H9 (cell line): ENCODE measurements at regions not wholly inside any gene's neighbourhood (a gene's known extent, or its start where the extent isn't known, plus 50 kb on each side); places are given as distances from the start of the nearest gene placed in this dataset.

Source experiments
- DNase-seq: peaks from one replicate; pipeline ENCODE4 v3.0.0-alpha.2; 2017
- H2AFZ ChIP-seq: one replicate; pipeline ENCODE4 v1.6.1; 2013; ENCODE audit warnings: mild to moderate bottlenecking, low read length, control low read depth, moderate library complexity
- H2AK5ac ChIP-seq: 2 replicates; pipeline ENCODE4 v1.6.1; 2013; ENCODE audit warnings: low read length, control low read depth, mixed read lengths; ENCODE audit not compliant: insufficient read length
- H2BK120ac ChIP-seq: one replicate; pipeline ENCODE4 v1.6.1; 2013; ENCODE audit warnings: low read depth, mild to moderate bottlenecking, low read length, control low read depth, inconsistent platforms; ENCODE audit not compliant: poor library complexity, severe bottlenecking
- H2BK12ac ChIP-seq: 2 replicates; pipeline ENCODE4 v1.6.1; 2013; ENCODE audit warnings: low read length, control low read depth, mixed read lengths, low read depth; ENCODE audit not compliant: insufficient read length
- H2BK15ac ChIP-seq: 2 replicates; pipeline ENCODE4 v1.6.1; 2013; ENCODE audit warnings: low read depth, low read length, control low read depth
- H2BK20ac ChIP-seq: one replicate; pipeline ENCODE4 v1.6.1; 2013; ENCODE audit warnings: low read depth, mild to moderate bottlenecking, low read length, control low read depth, inconsistent platforms; ENCODE audit not compliant: poor library complexity, severe bottlenecking
- H2BK5ac ChIP-seq: 2 replicates; pipeline ENCODE4 v1.6.1; 2013; ENCODE audit warnings: low read length, control low read depth, mixed read lengths; ENCODE audit not compliant: insufficient read length
- H3K14ac ChIP-seq: 2 replicates; pipeline ENCODE4 v1.6.1; 2013; ENCODE audit warnings: low read length, control low read depth; ENCODE audit not compliant: insufficient read depth
- H3K18ac ChIP-seq: 2 replicates; pipeline ENCODE4 v1.6.1; 2013; ENCODE audit warnings: low read depth, mild to moderate bottlenecking, mixed read lengths, low read length, control low read depth; ENCODE audit not compliant: insufficient read length
- H3K23ac ChIP-seq: 2 replicates; pipeline ENCODE4 v1.6.1; 2013; ENCODE audit warnings: low read length, control low read depth, mixed read lengths, low read depth; ENCODE audit not compliant: insufficient read length
- H3K23me2 ChIP-seq: 2 replicates; pipeline ENCODE4 v1.6.1; 2013; ENCODE audit warnings: low read depth, mild to moderate bottlenecking, mixed read lengths, low read length, control low read depth; ENCODE audit not compliant: insufficient read length, poor library complexity, severe bottlenecking
- H3K27ac ChIP-seq: 2 replicates; pipeline ENCODE4 v1.5.1; 2013; ENCODE audit warnings: low read length, control low read depth, mixed read lengths, low read depth; ENCODE audit not compliant: insufficient read length
- H3K27me3 ChIP-seq: 2 replicates; pipeline ENCODE4 v1.6.1; 2013; ENCODE audit warnings: low read length, control low read depth, inconsistent platforms; ENCODE audit not compliant: insufficient read depth
- H3K4ac ChIP-seq: 2 replicates; pipeline ENCODE4 v1.6.1; 2013; ENCODE audit warnings: low read depth, mild to moderate bottlenecking, control low read depth, inconsistent platforms, low read length, moderate library complexity
- H3K4me1 ChIP-seq: 2 replicates; pipeline ENCODE4 v1.6.1; 2013; ENCODE audit warnings: low read length, control low read depth, inconsistent platforms; ENCODE audit not compliant: insufficient read depth
- H3K4me2 ChIP-seq: 2 replicates; pipeline ENCODE4 v1.6.1; 2013; ENCODE audit warnings: low read length, control low read depth, mixed read lengths; ENCODE audit not compliant: insufficient read length, insufficient read depth
- H3K56ac ChIP-seq: 2 replicates; pipeline ENCODE4 v1.6.1; 2013; ENCODE audit warnings: low read depth, mild to moderate bottlenecking, mixed read lengths, low read length, control low read depth; ENCODE audit not compliant: insufficient read length
- H3K79me1 ChIP-seq: 2 replicates; pipeline ENCODE4 v1.6.1; 2013; ENCODE audit warnings: low read depth, mild to moderate bottlenecking, moderate library complexity, low read length, control low read depth, inconsistent platforms; ENCODE audit not compliant: insufficient read depth, poor library complexity, severe bottlenecking
- H3K79me2 ChIP-seq: 2 replicates; pipeline ENCODE4 v1.6.1; 2013; ENCODE audit warnings: low read length, control low read depth, inconsistent platforms; ENCODE audit not compliant: insufficient read depth
- H3K9ac ChIP-seq: 2 replicates; pipeline ENCODE4 v1.6.1; 2013; ENCODE audit warnings: low read length, control low read depth, mixed read lengths; ENCODE audit not compliant: insufficient read length; ENCODE audit errors: extremely low read depth
- H3K9me3 ChIP-seq: one replicate; pipeline ENCODE4 v1.6.1; 2013; ENCODE audit warnings: low read depth, low read length, inconsistent platforms; ENCODE audit not compliant: control insufficient read depth
- H3T11ph ChIP-seq: one replicate; pipeline ENCODE4 v1.6.1; 2013; ENCODE audit warnings: mild to moderate bottlenecking, low read length, control low read depth, inconsistent platforms
- H4K20me1 ChIP-seq: one replicate; pipeline ENCODE4 v1.6.1; 2013; ENCODE audit not compliant: control insufficient read depth, insufficient read length, insufficient read depth
- H4K5ac ChIP-seq: 2 replicates; pipeline ENCODE4 v1.6.1; 2013; ENCODE audit warnings: low read depth, mild to moderate bottlenecking, mixed read lengths, low read length, control low read depth; ENCODE audit not compliant: insufficient read length
- H4K8ac ChIP-seq: replicated peaks from 2 replicates; pipeline ENCODE4 v1.6.1; 2013; ENCODE audit warnings: low read length, control low read depth, mixed read lengths, low read depth; ENCODE audit not compliant: insufficient read length
- H4K91ac ChIP-seq: 2 replicates; pipeline ENCODE4 v1.6.1; 2013; ENCODE audit warnings: low read depth, mild to moderate bottlenecking, moderate library complexity, mixed read lengths, low read length, control low read depth; ENCODE audit not compliant: insufficient read length
- H3K27ac Mint-ChIP-seq, 3 experiments: 2 replicates in 2 of 3; 3 replicates in 1 of 3; pipeline ENCODE4 v1.8.0; 2020 to 2021; ENCODE audit warnings: mixed read lengths in 3 of 3, mild to moderate bottlenecking in 1 of 3, moderate library complexity in 1 of 3
- H3K27me3 Mint-ChIP-seq: 2 replicates; pipeline ENCODE4 v1.8.0; 2021; ENCODE audit warnings: low read depth, mild to moderate bottlenecking, moderate library complexity, mixed read lengths
- H3K36me3 Mint-ChIP-seq, 3 experiments: 2 replicates in 2 of 3; 3 replicates in 1 of 3; pipeline ENCODE4 v1.8.0; 2020 to 2021; ENCODE audit warnings: low read depth in 3 of 3, mixed read lengths in 3 of 3; ENCODE audit not compliant: insufficient read depth in 1 of 3
- H3K4me1 Mint-ChIP-seq, 2 experiments: 2 replicates each; pipeline ENCODE4 v1.8.0; 2020; ENCODE audit warnings: mixed read lengths in 2 of 2
- H3K4me3 Mint-ChIP-seq, 2 experiments: 2 replicates in 1 of 2; 3 replicates in 1 of 2; pipeline ENCODE4 v1.8.0; 2020 to 2021; ENCODE audit warnings: mild to moderate bottlenecking in 2 of 2, mixed read lengths in 2 of 2, moderate library complexity in 1 of 2
- H3K9me3 Mint-ChIP-seq, 2 experiments: 2 replicates in 1 of 2; 3 replicates in 1 of 2; pipeline ENCODE4 v1.8.0; 2020; ENCODE audit warnings: mild to moderate bottlenecking in 2 of 2, mixed read lengths in 2 of 2, moderate library complexity in 1 of 2
- WGBS: extraction: QIAGEN DNeasy Blood & Tissue Kit; methylation state at CpG from one replicate; pipeline ENCODE4 v1.1.7; 2013; ENCODE audit warnings: missing lambda C conversion rate, low lambda C conversion rate, mixed read lengths; ENCODE audit not compliant: insufficient read length; ENCODE audit errors: extremely low coverage; 5-methylcytosine and 5-hydroxymethylcytosine counted together
- TF ChIP-seq, protein P1 (sequence below): fragments of 200-600 bp; sonication (generic); conservative IDR thresholded peaks from 3 replicates; pipeline ENCODE4 v1.8.0; 2021; ENCODE audit warnings: antibody characterized with exemption, mild to moderate bottlenecking

DNA sequence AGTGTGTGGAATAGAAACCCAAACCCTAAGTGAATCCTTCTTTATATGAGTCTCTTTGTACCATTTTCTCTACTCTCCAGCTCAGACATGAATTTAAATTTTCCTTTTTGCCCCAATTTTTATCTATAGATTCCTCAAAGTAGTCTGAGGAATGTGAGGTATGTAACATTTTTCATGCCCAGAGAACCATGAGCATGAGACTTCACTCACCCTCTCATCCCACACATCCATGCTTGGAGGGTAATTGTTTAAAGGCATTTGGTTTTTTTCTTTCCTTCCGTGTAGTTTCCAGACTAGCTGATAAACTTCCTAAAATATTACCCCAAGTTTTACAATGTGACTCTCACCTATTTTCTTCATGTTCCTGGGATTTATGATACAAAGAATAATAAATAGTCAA is 2056.8 kb upstream of the CELF4 start:
- H3K14ac ChIP-seq, result no peak overlapping the region

More for the DNA sequence above, 2056.8 kb upstream of the CELF4 start:
- no peak overlapping the region for H2BK120ac ChIP-seq
- no peak overlapping the region for H2BK12ac ChIP-seq
- Mint-ChIP-seq H3K9me3 (peaks cover 3 to 12% of the 10 kb centered on the region in 2 experiments; a peak in 4 of 5 replicates), H3K27ac (peak overlapping the region in 1 of 3 experiments; percentile 21; a peak in 2 of 7 replicates), H3K4me1 (peaks cover 16 to 19% of the 10 kb centered on the region in 2 experiments), H3K27me3 (no peaks in the 10 kb centered on the region), H3K36me3 (peaks cover 7 to 10% (median 8%) of the 10 kb centered on the region in 3 experiments; a peak in 6 of 7 replicates), H3K4me3 (no peak overlapping the region)
- no peaks in the 10 kb centered on the region for H3K79me1 ChIP-seq
- no peak overlapping the region for H4K8ac ChIP-seq
- no peak overlapping the region for H2AFZ ChIP-seq
- no peaks in the 10 kb centered on the region for H3K9me3 ChIP-seq
- no peak for DNase-seq
- H3K23me2 ChIP-seq, result no peaks in the 10 kb centered on the region
- no peaks in the 10 kb centered on the region for H3K79me2 ChIP-seq
- no peak overlapping the region for H2BK5ac ChIP-seq
- no peaks in the 10 kb centered on the region for H3K27me3 ChIP-seq
- no peak overlapping the region for H2BK20ac ChIP-seq
- no peak overlapping the region for H3K23ac ChIP-seq
- H3T11ph ChIP-seq, result no peak overlapping the region
- H3K56ac ChIP-seq, result no peak overlapping the region
- H4K20me1 ChIP-seq, result no peaks in the 10 kb centered on the region
- H3K27ac ChIP-seq, result no peak overlapping the region
- no peaks in the 10 kb centered on the region; the same call in 1 of the 2 replicates for H3K4me1 ChIP-seq
- H3K18ac ChIP-seq, result no peak overlapping the region
- H2BK15ac ChIP-seq, result no peak overlapping the region
- H3K4ac ChIP-seq, result no peak overlapping the region
- H4K5ac ChIP-seq, result no peak overlapping the region
- no peak overlapping the region for H2AK5ac ChIP-seq
- H4K91ac ChIP-seq, result no peak overlapping the region
- no CpG with 5 or more reads among the region's 1 CpG for WGBS
- H3K9ac ChIP-seq, result no peak overlapping the region
- H3K4me2 ChIP-seq, result no peak overlapping the region
- TF ChIP-seq, protein P1, sequence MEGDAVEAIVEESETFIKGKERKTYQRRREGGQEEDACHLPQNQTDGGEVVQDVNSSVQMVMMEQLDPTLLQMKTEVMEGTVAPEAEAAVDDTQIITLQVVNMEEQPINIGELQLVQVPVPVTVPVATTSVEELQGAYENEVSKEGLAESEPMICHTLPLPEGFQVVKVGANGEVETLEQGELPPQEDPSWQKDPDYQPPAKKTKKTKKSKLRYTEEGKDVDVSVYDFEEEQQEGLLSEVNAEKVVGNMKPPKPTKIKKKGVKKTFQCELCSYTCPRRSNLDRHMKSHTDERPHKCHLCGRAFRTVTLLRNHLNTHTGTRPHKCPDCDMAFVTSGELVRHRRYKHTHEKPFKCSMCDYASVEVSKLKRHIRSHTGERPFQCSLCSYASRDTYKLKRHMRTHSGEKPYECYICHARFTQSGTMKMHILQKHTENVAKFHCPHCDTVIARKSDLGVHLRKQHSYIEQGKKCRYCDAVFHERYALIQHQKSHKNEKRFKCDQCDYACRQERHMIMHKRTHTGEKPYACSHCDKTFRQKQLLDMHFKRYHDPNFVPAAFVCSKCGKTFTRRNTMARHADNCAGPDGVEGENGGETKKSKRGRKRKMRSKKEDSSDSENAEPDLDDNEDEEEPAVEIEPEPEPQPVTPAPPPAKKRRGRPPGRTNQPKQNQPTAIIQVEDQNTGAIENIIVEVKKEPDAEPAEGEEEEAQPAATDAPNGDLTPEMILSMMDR, result no peak
